Adrenal gland (tissue), 9 donors: ENCODE measurements at regions not wholly inside any gene's neighbourhood (a gene's known extent, or its start where the extent isn't known, plus 50 kb on each side); places are given as distances from the start of the nearest gene placed in this dataset.

Source experiments
- DNase-seq, 7 donors: peaks; one replicate each; pipeline ENCODE4 v3.0.0-alpha.2; 2019 to 2020
- H3K27ac ChIP-seq, 5 donors: fragments of 200-600 bp; sonication (generic) in 4 of 5; 1 replicate in 3 of 5; 2 replicates in 2 of 5; pipeline versions ENCODE4 v1.5.1 to v1.8.0; 2016 to 2020; ENCODE audit warnings: mild to moderate bottlenecking in 1 of 5
- H3K27me3 ChIP-seq: fragments of 200-600 bp; 2 replicates; pipeline ENCODE4 v1.8.0; 2021
- H3K36me3 ChIP-seq, 2 donors: fragments of 200-600 bp; replicated peaks in 1 of 2; 1 replicate in 1 of 2; 2 replicates in 1 of 2; pipeline versions ENCODE4 v1.5.1 to v1.8.0; 2018 to 2022
- H3K4me1 ChIP-seq, 2 donors: fragments of 200-600 bp; replicated peaks in 1 of 2; 1 replicate in 1 of 2; 2 replicates in 1 of 2; pipeline versions ENCODE4 v1.5.1 to v1.8.0; 2018 to 2021
- H3K4me3 ChIP-seq, 4 donors: fragments of 200-600 bp; sonication (generic) in 3 of 4; one replicate each; pipeline ENCODE4 v1.5.1; 2016 to 2018
- H3K9me3 ChIP-seq, 3 donors: fragments of 200-600 bp; sonication (generic) in 1 of 3; replicated peaks in 1 of 3; 1 replicate in 2 of 3; 2 replicates in 1 of 3; pipeline versions ENCODE4 v1.5.1 to v1.8.0; 2016 to 2021
- CTCF ChIP-seq, 6 experiments: fragments of 450-650 bp in 4 of 6; fragments of 200-600 bp in 2 of 6; sonication (generic) in 1 of 6; IDR thresholded peaks; 1 replicate in 5 of 6; 2 replicates in 1 of 6; pipeline versions ENCODE4 v1.5.1 to v1.8.0; 2016 to 2021; ENCODE audit warnings: antibody characterized with exemption in 6 of 6, mild to moderate bottlenecking in 2 of 6, moderate library complexity in 1 of 6
- POLR2A ChIP-seq, 2 donors: fragments of 450-650 bp; IDR thresholded peaks; one replicate each; pipeline ENCODE4 v1.6.1; 2017; ENCODE audit warnings: antibody characterized with exemption in 2 of 2, mild to moderate bottlenecking in 2 of 2, moderate library complexity in 1 of 2
- WGBS, 4 donors: extraction: QIAGEN DNeasy Blood & Tissue Kit in 2 of 4; methylation state at CpG; one replicate each; pipeline versions ENCODE4 v1.1.5 to v1.1.7; 2013 to 2017; 5-methylcytosine and 5-hydroxymethylcytosine counted together
- intact Hi-C, 2 donors: fragments of 100-400 bp; cut with DNase I; formaldehyde crosslinking; loops; one replicate each; pipeline versions ENCODE4 v1.14.1 to v1.15.0; 2022 to 2023
- donor health status: healthy with polysubstance abuse.
- donor health status: Bipolar disorder and iron deficiency.
- donor health status: DM: yes; HTN: yes; CAD: no.
- donor health status: DM: no; HTN: no; CAD: no.
- donor health status: DM: no; HTN: no; CAD: no.

GRCh38 chr9:713091-713490 lies 128.4 kb upstream of the DMRT1 start:
- Histone ChIP-seq H3K27me3 (no peaks in the 10 kb centered on the region), H3K4me3 (no peak overlapping the region), H3K27ac (no peak overlapping the region), H3K9me3 (no peaks in the 10 kb centered on the region), H3K4me1 (peaks cover 11 to 12% of the 10 kb centered on the region in 2 donors), H3K36me3 (peaks cover 0 to 20% of the 10 kb centered on the region in 2 donors)
- 80 to 100% (median 87%) methylated on average over 1 to 4 of the region's 4 CpGs for WGBS, 4 donors
- TF ChIP-seq POLR2A (IDR thresholded peaks at IDR 0.05) (no peak), CTCF (IDR thresholded peaks at IDR 0.05) (no peak)
- no peak for DNase-seq
- intact Hi-C loops, result no loop called here

GRCh38 chr9:714675-715074 lies 126.8 kb upstream of the DMRT1 start:
- DNase-seq, result no peak
- Histone ChIP-seq H3K27me3 (no peaks in the 10 kb centered on the region), H3K4me1 (peaks cover 0 to under 1% of the 10 kb centered on the region in 2 donors), H3K36me3 (peaks cover 0 to 20% of the 10 kb centered on the region in 2 donors), H3K9me3 (no peaks in the 10 kb centered on the region), H3K4me3 (no peak overlapping the region), H3K27ac (peak overlapping the region in 1 of 5 donors; percentile 15)
- TF ChIP-seq CTCF (IDR thresholded peaks at IDR 0.05) (no peak), POLR2A (IDR thresholded peaks at IDR 0.05) (no peak)
- intact Hi-C loops, result no loop called here
- 68 to 89% (median 75%) methylated on average over 2 of the region's 2 CpGs for WGBS, 4 donors

GRCh38 chr9:715300-715699 lies 126.2 kb upstream of the DMRT1 start:
- no peak for TF ChIP-seq POLR2A (IDR thresholded peaks at IDR 0.05)
- TF ChIP-seq CTCF (IDR thresholded peaks at IDR 0.05), result no peak
- H3K27ac ChIP-seq, result peak overlapping the region in 3 of 5 donors; percentile 15 to 37 (median 34)
- H3K27me3 ChIP-seq, result no peaks in the 10 kb centered on the region
- no peaks in the 10 kb centered on the region for H3K4me1 ChIP-seq
- H3K36me3 ChIP-seq, result peaks cover 0 to 20% of the 10 kb centered on the region in 2 donors
- no peak overlapping the region for H3K4me3 ChIP-seq
- intact Hi-C loops, result no loop called here
- 24 to 41% (median 34%) methylated on average over 2 of the region's 2 CpGs for WGBS, 4 donors
- no peaks in the 10 kb centered on the region for H3K9me3 ChIP-seq
- DNase-seq, result no peak

GRCh38 chr9:715743-716400 lies 125.6 kb upstream of the DMRT1 start:
- Histone ChIP-seq H3K36me3 (peaks cover 0 to 17% of the 10 kb centered on the region in 2 donors), H3K4me1 (no peaks in the 10 kb centered on the region), H3K27ac (peak overlapping the region in 3 of 5 donors; percentile 7 to 40 (median 34)), H3K27me3 (no peaks in the 10 kb centered on the region), H3K4me3 (no peak overlapping the region), H3K9me3 (no peaks in the 10 kb centered on the region)
- no peak for DNase-seq
- intact Hi-C loops, result no loop called here
- whole genome bisulfite sequencing, 4 donors, result 50 to 65% (median 59%) methylated on average over 3 of the region's 3 CpGs
- no peak for TF ChIP-seq POLR2A (IDR thresholded peaks at IDR 0.05)
- TF ChIP-seq CTCF (IDR thresholded peaks at IDR 0.05), result no peak
